Mesendoderm (in vitro differentiated cells): ENCODE measurements at regions not wholly inside any gene's neighbourhood (a gene's known extent, or its start where the extent isn't known, plus 50 kb on each side); places are given as distances from the start of the nearest gene placed in this dataset.

ENCODE experiments used
- DNase-seq: peaks from one replicate; pipeline ENCODE4 v3.0.0; 2013
- H2AK5ac ChIP-seq: 2 replicates; pipeline ENCODE4 v1.6.1; 2013; ENCODE audit warnings: low read length, inconsistent platforms
- H2BK120ac ChIP-seq: 2 replicates; pipeline ENCODE4 v1.6.1; 2013; ENCODE audit warnings: low read depth, mild to moderate bottlenecking, low read length, moderate library complexity, mixed read lengths
- H2BK15ac ChIP-seq: replicated peaks from 2 replicates; pipeline ENCODE4 v1.6.1; 2013; ENCODE audit warnings: low read depth, mild to moderate bottlenecking, moderate library complexity
- H2BK5ac ChIP-seq: 2 replicates; pipeline ENCODE4 v1.6.1; 2013; ENCODE audit warnings: low read length, inconsistent platforms
- H3K18ac ChIP-seq: 2 replicates; pipeline ENCODE4 v1.6.1; 2013; ENCODE audit warnings: mild to moderate bottlenecking, low read length, mixed read lengths
- H3K23ac ChIP-seq: one replicate; pipeline ENCODE4 v1.6.1; 2013; ENCODE audit warnings: low read length
- H3K27ac ChIP-seq: 2 replicates; pipeline ENCODE4 v1.5.1; 2013; ENCODE audit warnings: low read depth, mild to moderate bottlenecking, inconsistent platforms, low read length, moderate library complexity
- H3K27me3 ChIP-seq: 2 replicates; pipeline ENCODE4 v1.6.1; 2013; ENCODE audit warnings: low read length, control low read depth, mild to moderate bottlenecking, inconsistent platforms; ENCODE audit not compliant: insufficient read depth, poor library complexity
- H3K36me3 ChIP-seq: 2 replicates; pipeline ENCODE4 v1.6.1; 2013; ENCODE audit warnings: low read length, inconsistent platforms; ENCODE audit not compliant: control insufficient read depth, insufficient read depth
- H3K4ac ChIP-seq: one replicate; pipeline ENCODE4 v1.6.1; 2013; ENCODE audit warnings: low read depth, mild to moderate bottlenecking, low read length, moderate library complexity
- H3K4me1 ChIP-seq: 2 replicates; pipeline ENCODE4 v1.6.1; 2013; ENCODE audit warnings: low read depth, low read length, inconsistent platforms; ENCODE audit not compliant: control insufficient read depth
- H3K4me2 ChIP-seq: 2 replicates; pipeline ENCODE4 v1.6.1; 2013; ENCODE audit warnings: low read length
- H3K4me3 ChIP-seq: 2 replicates; pipeline ENCODE4 v1.5.1; 2013; ENCODE audit warnings: mild to moderate bottlenecking, low read length
- H3K56ac ChIP-seq: one replicate; pipeline ENCODE4 v1.6.1; 2013; ENCODE audit warnings: low read length
- H3K79me1 ChIP-seq: 2 replicates; pipeline ENCODE4 v1.6.1; 2013; ENCODE audit warnings: low read length, inconsistent platforms
- H3K79me2 ChIP-seq: 2 replicates; pipeline ENCODE4 v1.6.1; 2013; ENCODE audit warnings: mild to moderate bottlenecking, low read length; ENCODE audit not compliant: control insufficient read depth, insufficient read depth
- H3K9ac ChIP-seq: 2 replicates; pipeline ENCODE4 v1.6.1; 2013; ENCODE audit warnings: low read length, inconsistent platforms
- H4K5ac ChIP-seq: one replicate; pipeline ENCODE4 v1.6.1; 2013; ENCODE audit warnings: low read length
- H4K8ac ChIP-seq: one replicate; pipeline ENCODE4 v1.6.1; 2013; ENCODE audit warnings: low read depth, mild to moderate bottlenecking, control low read depth, low read length, moderate library complexity
- WGBS: extraction: QIAGEN DNeasy Blood & Tissue Kit; methylation state at CpG from one replicate; pipeline ENCODE4 v1.1.7; 2013; ENCODE audit warnings: low lambda C conversion rate, missing lambda C conversion rate; ENCODE audit not compliant: insufficient coverage; ENCODE audit errors: extremely low coverage; 5-methylcytosine and 5-hydroxymethylcytosine counted together

DNA sequence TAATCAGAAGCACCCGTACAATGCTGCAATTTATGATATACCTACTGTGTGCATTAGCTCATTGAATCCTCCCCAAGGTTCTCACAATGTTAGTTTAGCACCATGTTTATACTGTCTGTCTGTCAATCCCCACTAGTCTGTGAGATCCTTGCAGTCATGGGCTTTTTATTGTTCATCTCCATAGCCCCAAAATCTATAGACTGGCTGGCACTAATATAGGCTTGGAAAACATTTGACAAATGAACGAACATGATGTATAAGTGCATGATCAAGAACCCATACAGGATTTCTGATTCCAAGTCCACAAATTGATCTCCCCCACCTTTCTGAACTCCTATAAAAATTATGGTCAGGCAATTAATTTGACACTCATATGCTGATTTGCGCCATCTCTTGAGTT lies 290.0 kb downstream of the OMA1 start:
- Histone ChIP-seq H3K4me2 (no peak overlapping the region), H3K4ac (no peak overlapping the region), H2BK5ac (no peak overlapping the region), H3K4me1 (no peaks in the 10 kb centered on the region), H3K27ac (no peak overlapping the region), H3K23ac (no peak overlapping the region), H3K27me3 (no peaks in the 10 kb centered on the region), H4K5ac (no peak overlapping the region), H3K18ac (no peak overlapping the region), H4K8ac (no peak overlapping the region), H2BK120ac (no peak overlapping the region), H3K9ac (no peak overlapping the region), H2BK15ac (no peak overlapping the region), H3K36me3 (no peaks in the 10 kb centered on the region), H3K4me3 (no peak overlapping the region), H3K56ac (no peak overlapping the region), H3K79me2 (no peaks in the 10 kb centered on the region), H2AK5ac (no peak overlapping the region), H3K79me1 (no peaks in the 10 kb centered on the region)
- no peak for DNase-seq
- no CpG with 5 or more reads among the region's 3 CpGs for WGBS

GRCh38 chr1:58256041-58256440 lies 290.5 kb downstream of the OMA1 start:
- Histone ChIP-seq H3K27me3 (no peaks in the 10 kb centered on the region), H3K4me1 (no peaks in the 10 kb centered on the region), H3K4me2 (no peak overlapping the region), H4K5ac (no peak overlapping the region), H2BK120ac (no peak overlapping the region), H3K79me1 (no peaks in the 10 kb centered on the region), H3K56ac (no peak overlapping the region), H3K9ac (no peak overlapping the region), H3K18ac (no peak overlapping the region), H3K79me2 (no peaks in the 10 kb centered on the region), H3K4me3 (no peak overlapping the region), H2BK5ac (no peak overlapping the region), H3K27ac (no peak overlapping the region), H3K4ac (no peak overlapping the region), H3K36me3 (no peaks in the 10 kb centered on the region), H2BK15ac (no peak overlapping the region), H3K23ac (no peak overlapping the region), H4K8ac (no peak overlapping the region), H2AK5ac (no peak overlapping the region)
- no peak for DNase-seq
- WGBS: no CpG with 5 or more reads among the region's 10 CpGs

DNA sequence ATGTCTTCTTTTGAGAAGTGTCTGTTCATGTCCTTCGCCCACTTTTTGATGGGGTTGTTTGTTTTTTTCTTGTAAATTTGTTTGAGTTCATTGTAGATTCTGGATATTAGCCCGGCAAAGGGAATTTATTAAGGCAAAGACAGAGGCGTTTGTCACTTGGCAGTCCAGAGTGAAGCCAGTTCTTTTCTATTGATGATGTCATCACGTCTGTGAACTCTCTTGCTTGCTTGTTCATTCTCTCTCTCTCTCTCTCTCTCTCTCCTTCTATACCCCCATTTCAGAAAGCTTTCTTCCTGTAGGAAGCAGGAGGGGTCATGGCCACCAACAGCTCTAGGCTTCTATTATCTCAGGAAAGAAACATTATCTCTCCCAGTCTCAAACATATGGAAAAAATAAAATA lies 291.3 kb downstream of the OMA1 start:
- no peaks in the 10 kb centered on the region for H3K36me3 ChIP-seq
- no peak overlapping the region for H3K56ac ChIP-seq

DNA sequence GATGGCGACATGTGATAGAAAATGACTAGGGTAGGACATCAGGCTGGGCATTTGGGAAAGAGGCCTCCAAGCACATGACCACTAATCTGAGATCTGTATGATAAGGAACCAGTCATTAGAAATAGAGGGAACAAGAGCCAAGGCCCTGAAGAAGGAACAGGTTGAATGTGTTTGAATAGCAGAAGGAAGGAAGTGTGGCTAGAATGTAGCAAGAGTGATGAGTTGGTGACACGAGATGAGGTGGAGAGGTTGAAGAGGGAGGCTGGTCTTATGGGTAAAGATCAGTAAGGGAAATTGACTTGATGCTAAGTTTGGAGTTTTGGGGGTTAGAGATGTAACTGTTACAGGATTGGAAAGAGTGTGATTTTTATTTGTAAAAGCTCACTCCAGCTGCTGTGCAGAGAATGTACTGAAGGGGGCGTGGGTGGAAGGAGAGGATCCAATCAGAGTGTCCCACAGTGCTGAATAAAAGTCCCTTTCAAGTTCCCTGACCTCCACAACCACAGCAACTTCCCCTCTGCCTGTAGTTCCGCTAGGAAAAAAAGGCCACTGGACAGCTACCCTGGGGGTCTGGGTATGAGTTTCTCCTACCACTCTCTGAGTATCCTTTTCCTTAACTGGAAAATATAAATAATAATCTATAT lies 295.0 kb downstream of the OMA1 start:
- no peak overlapping the region for H2AK5ac ChIP-seq
- H3K27me3 ChIP-seq: peaks cover 8% of the 10 kb centered on the region
- H2BK5ac ChIP-seq: no peak overlapping the region
- H2BK120ac ChIP-seq: no peak overlapping the region
- H3K4me2 ChIP-seq: no peak overlapping the region
- no peak overlapping the region for H3K56ac ChIP-seq
- peak; percentile 68 for DNase-seq
- no peak overlapping the region for H4K5ac ChIP-seq
- no peak overlapping the region for H3K18ac ChIP-seq
- no peak overlapping the region for H3K9ac ChIP-seq
- H4K8ac ChIP-seq: no peak overlapping the region
- H3K23ac ChIP-seq: no peak overlapping the region
- no peak overlapping the region for H2BK15ac ChIP-seq
- H3K4me3 ChIP-seq: no peak overlapping the region
- peaks cover 6% of the 10 kb centered on the region for H3K4me1 ChIP-seq
- H3K36me3 ChIP-seq: no peaks in the 10 kb centered on the region
- no peaks in the 10 kb centered on the region for H3K79me1 ChIP-seq
- H3K79me2 ChIP-seq: no peaks in the 10 kb centered on the region
- WGBS: no CpG with 5 or more reads among the region's 4 CpGs
- no peak overlapping the region for H3K4ac ChIP-seq
- no peak overlapping the region for H3K27ac ChIP-seq

More for the DNA sequence above, 291.3 kb downstream of the OMA1 start:
- Histone ChIP-seq H4K8ac (no peak overlapping the region), H3K79me1 (no peaks in the 10 kb centered on the region), H2BK15ac (no peak overlapping the region), H2BK120ac (no peak overlapping the region), H3K9ac (no peak overlapping the region), H3K27ac (no peak overlapping the region), H3K4me2 (no peak overlapping the region), H4K5ac (no peak overlapping the region), H3K79me2 (no peaks in the 10 kb centered on the region), H3K4ac (no peak overlapping the region), H3K18ac (no peak overlapping the region), H2BK5ac (no peak overlapping the region), H2AK5ac (no peak overlapping the region), H3K23ac (no peak overlapping the region), H3K4me3 (no peak overlapping the region), H3K4me1 (no peaks in the 10 kb centered on the region), H3K27me3 (no peaks in the 10 kb centered on the region)
- no peak for DNase-seq
- WGBS: no CpG with 5 or more reads among the region's 4 CpGs

DNA sequence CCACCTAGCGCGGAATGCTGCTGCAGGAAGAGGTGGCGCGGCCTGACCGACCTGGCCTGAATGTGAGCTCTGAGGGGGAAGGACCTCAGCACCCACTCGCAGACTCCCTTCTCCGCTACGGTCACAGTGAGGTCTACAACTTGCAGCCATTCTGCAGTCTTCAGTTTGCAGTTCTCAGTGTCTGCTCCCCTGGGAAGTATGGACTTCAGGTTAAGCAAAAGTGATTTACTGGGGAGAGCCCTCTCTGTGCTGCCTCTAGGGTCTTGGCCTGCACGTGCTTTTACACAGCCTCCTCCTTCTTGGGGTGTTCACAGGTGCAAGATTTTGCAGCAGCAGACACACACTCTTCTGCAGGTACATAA lies 296.0 kb downstream of the OMA1 start:
- no peak overlapping the region for H2AK5ac ChIP-seq
- H3K4me1 ChIP-seq: peaks cover 6% of the 10 kb centered on the region
- H3K4ac ChIP-seq: no peak overlapping the region
- no peak overlapping the region for H3K18ac ChIP-seq
- H3K36me3 ChIP-seq: no peaks in the 10 kb centered on the region
- no peaks in the 10 kb centered on the region for H3K79me2 ChIP-seq
- no peak overlapping the region for H2BK5ac ChIP-seq
- H3K9ac ChIP-seq: no peak overlapping the region
- H3K27me3 ChIP-seq: peaks cover 8% of the 10 kb centered on the region
- DNase-seq: no peak
- no CpG with 5 or more reads among the region's 9 CpGs for WGBS
- H2BK120ac ChIP-seq: no peak overlapping the region
- H3K56ac ChIP-seq: no peak overlapping the region
- no peak overlapping the region for H3K4me2 ChIP-seq
- H2BK15ac ChIP-seq: no peak overlapping the region
- no peak overlapping the region for H3K23ac ChIP-seq
- H4K8ac ChIP-seq: no peak overlapping the region
- H3K27ac ChIP-seq: no peak overlapping the region
- no peak overlapping the region for H4K5ac ChIP-seq
- H3K79me1 ChIP-seq: no peaks in the 10 kb centered on the region
- no peak overlapping the region for H3K4me3 ChIP-seq
